DOHH2 (cell line): ENCODE measurements at regions not wholly inside any gene's neighbourhood (a gene's known extent, or its start where the extent isn't known, plus 50 kb on each side); places are given as distances from the start of the nearest gene placed in this dataset.

Experiments used
- EZH2phosphoT487 ChIP-seq: fragments of 200-600 bp; sonication (generic); IDR thresholded peaks from 2 replicates; pipeline ENCODE4 v1.6.1; 2017; ENCODE audit warnings: borderline replicate concordance, mild to moderate bottlenecking, antibody characterized with exemption, low read length, moderate library complexity, mixed read lengths
- TF ChIP-seq, protein P1 (sequence below): fragments of 200-600 bp; sonication (generic); IDR thresholded peaks from one replicate; pipeline ENCODE4 v1.5.1; 2014; ENCODE audit warnings: antibody characterized with exemption, mild to moderate bottlenecking, low read depth, low read length; ENCODE audit not compliant: poor library complexity, severe bottlenecking

DNA sequence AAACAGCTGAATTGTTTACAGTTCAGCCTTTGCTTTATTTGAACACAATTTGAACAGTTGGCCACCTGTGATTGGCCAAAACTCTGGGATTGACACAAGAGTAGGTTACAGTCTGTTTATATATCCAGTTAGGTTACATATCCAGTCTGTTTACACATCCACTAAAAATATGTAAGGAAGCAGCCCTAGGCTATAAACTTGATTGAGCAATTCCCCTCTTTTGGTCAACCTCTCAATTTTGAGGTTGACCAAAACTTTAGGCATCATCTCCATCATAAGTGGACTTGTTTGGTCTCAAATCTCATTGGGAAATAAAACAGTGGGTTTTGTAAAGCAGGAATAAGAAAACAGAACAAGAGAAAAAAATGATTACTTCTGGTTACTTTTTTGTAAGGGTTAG is 190.8 kb downstream of the SPATA18 start:
- TF ChIP-seq, protein P1, sequence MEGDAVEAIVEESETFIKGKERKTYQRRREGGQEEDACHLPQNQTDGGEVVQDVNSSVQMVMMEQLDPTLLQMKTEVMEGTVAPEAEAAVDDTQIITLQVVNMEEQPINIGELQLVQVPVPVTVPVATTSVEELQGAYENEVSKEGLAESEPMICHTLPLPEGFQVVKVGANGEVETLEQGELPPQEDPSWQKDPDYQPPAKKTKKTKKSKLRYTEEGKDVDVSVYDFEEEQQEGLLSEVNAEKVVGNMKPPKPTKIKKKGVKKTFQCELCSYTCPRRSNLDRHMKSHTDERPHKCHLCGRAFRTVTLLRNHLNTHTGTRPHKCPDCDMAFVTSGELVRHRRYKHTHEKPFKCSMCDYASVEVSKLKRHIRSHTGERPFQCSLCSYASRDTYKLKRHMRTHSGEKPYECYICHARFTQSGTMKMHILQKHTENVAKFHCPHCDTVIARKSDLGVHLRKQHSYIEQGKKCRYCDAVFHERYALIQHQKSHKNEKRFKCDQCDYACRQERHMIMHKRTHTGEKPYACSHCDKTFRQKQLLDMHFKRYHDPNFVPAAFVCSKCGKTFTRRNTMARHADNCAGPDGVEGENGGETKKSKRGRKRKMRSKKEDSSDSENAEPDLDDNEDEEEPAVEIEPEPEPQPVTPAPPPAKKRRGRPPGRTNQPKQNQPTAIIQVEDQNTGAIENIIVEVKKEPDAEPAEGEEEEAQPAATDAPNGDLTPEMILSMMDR, result no peak
- no peak for TF ChIP-seq EZH2phosphoT487
